SK-N-SH (cell line): ENCODE measurements at regions not wholly inside any gene's neighbourhood (a gene's known extent, or its start where the extent isn't known, plus 50 kb on each side); places are given as distances from the start of the nearest gene placed in this dataset.

Experiments used
- EZH2phosphoT487 ChIP-seq: fragments of 200-600 bp; sonication (generic); IDR thresholded peaks from 2 replicates; pipeline ENCODE4 v1.6.1; 2017; ENCODE audit warnings: low read depth, mixed run types, mild to moderate bottlenecking, antibody characterized with exemption, moderate library complexity, borderline replicate concordance
- FOXJ3 ChIP-seq: sonication (generic); formaldehyde crosslinking; IDR thresholded peaks from 2 replicates; pipeline ENCODE4 v1.5.1; 2020; ENCODE audit warnings: mild to moderate bottlenecking, missing genetic modification reagents
- POLR2AphosphoS5 ChIP-seq: IDR thresholded peaks from 2 replicates; pipeline ENCODE4 v1.6.1; 2012; ENCODE audit warnings: low read depth, low read length
- TF ChIP-seq, protein P1 (sequence below): fragments of 200-600 bp; sonication (generic); IDR thresholded peaks from 2 replicates; pipeline ENCODE4 v1.6.1; 2017; ENCODE audit warnings: antibody characterized with exemption, mild to moderate bottlenecking, moderate library complexity

GRCh38 chr10:31749981-31750840, 178.4 kb downstream of the ARHGAP12 start:
- TF ChIP-seq EZH2phosphoT487 (no peak), POLR2AphosphoS5 (no peak), FOXJ3 (CRISPR knock-in tag) (0 out of 2 replicates have a peak, but pooled peaks have one; percentile 19)
- TF ChIP-seq, protein P1, sequence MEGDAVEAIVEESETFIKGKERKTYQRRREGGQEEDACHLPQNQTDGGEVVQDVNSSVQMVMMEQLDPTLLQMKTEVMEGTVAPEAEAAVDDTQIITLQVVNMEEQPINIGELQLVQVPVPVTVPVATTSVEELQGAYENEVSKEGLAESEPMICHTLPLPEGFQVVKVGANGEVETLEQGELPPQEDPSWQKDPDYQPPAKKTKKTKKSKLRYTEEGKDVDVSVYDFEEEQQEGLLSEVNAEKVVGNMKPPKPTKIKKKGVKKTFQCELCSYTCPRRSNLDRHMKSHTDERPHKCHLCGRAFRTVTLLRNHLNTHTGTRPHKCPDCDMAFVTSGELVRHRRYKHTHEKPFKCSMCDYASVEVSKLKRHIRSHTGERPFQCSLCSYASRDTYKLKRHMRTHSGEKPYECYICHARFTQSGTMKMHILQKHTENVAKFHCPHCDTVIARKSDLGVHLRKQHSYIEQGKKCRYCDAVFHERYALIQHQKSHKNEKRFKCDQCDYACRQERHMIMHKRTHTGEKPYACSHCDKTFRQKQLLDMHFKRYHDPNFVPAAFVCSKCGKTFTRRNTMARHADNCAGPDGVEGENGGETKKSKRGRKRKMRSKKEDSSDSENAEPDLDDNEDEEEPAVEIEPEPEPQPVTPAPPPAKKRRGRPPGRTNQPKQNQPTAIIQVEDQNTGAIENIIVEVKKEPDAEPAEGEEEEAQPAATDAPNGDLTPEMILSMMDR = no peak
